ENCODE measurements at regions not wholly inside any gene's neighbourhood (a gene's known extent, or its start where the extent isn't known, plus 50 kb on each side); places are given as distances from the start of the nearest gene placed in this dataset.

GRCh38 chr1:30263405-30263804, 460.0 kb downstream of the MATN1 start:
- FAIRE-seq (no peak), DNase-seq (ENCODE audit: low read depth, low spot score) (no peak)
- TF ChIP-seq EZH2 (IDR thresholded peaks at IDR 0.05; ENCODE audit: low read length) = no peak
- no peak for TF ChIP-seq CTCF (optimal IDR thresholded peaks at IDR 0.05 in 1 of 3, IDR thresholded peaks at IDR 0.05 in 1 of 3, conservative IDR thresholded peaks at IDR 0.05 in 1 of 3; ENCODE audit: extremely low read depth in 1 of 3, insufficient read depth in 2 of 3, low read length in 3 of 3)
- Histone ChIP-seq H3K4me2 (ENCODE audit: control insufficient read depth, extremely low read depth, insufficient read depth, low read depth, low read length) (no peak overlapping the region), H3K36me3 (ENCODE audit: control insufficient read depth in 2 of 2, extremely low read depth in 1 of 2, insufficient read depth in 2 of 2, low read length in 2 of 2) (no peaks in the 10 kb centered on the region), H2AFZ (ENCODE audit: control insufficient read depth, low read length) (no peak overlapping the region), H3K9ac (ENCODE audit: control insufficient read depth, extremely low read depth, insufficient read depth, low read length) (no peak overlapping the region), H3K9me1 (ENCODE audit: control insufficient read depth, extremely low read depth, insufficient read depth, low read length) (no peaks in the 10 kb centered on the region), H3K4me3 (ENCODE audit: control insufficient read depth in 2 of 3, extremely low read depth in 1 of 3, insufficient read depth in 2 of 3, low read depth in 1 of 3, low read length in 3 of 3) (no peak overlapping the region), H3K9me3 (ENCODE audit: control insufficient read depth, low read depth, low read length) (no peaks in the 10 kb centered on the region), H3K27me3 (ENCODE audit: control insufficient read depth, extremely low read depth, insufficient read depth, low read length) (peaks cover 7% of the 10 kb centered on the region), H3K4me1 (ENCODE audit: control insufficient read depth, extremely low read depth, insufficient read depth, low read length) (no peaks in the 10 kb centered on the region), H4K20me1 (ENCODE audit: control insufficient read depth, extremely low read depth, insufficient read depth, low read length) (no peaks in the 10 kb centered on the region), H3K79me2 (ENCODE audit: control insufficient read depth, insufficient read depth, low read length) (no peaks in the 10 kb centered on the region), H3K27ac (ENCODE audit: control insufficient read depth, insufficient read depth, low read length) (no peak overlapping the region)
- dilution Hi-C loops (cut with MboI; ENCODE audit: extremely low pct_ligation_motif_present, low sequenced_read_pairs) = no loop called here

- no peak overlapping the region for H3K9ac ChIP-seq (ENCODE audit: control insufficient read depth, extremely low read depth, insufficient read depth, low read length)
- no peak overlapping the region for H2AFZ ChIP-seq (ENCODE audit: control insufficient read depth, low read length)
- no peaks in the 10 kb centered on the region for H3K79me2 ChIP-seq (ENCODE audit: control insufficient read depth, insufficient read depth, low read length)
- DNase-seq (ENCODE audit: low read depth, low spot score) (no peak), FAIRE-seq (no peak)
- H3K36me3 ChIP-seq (ENCODE audit: control insufficient read depth in 2 of 2, extremely low read depth in 1 of 2, insufficient read depth in 2 of 2, low read length in 2 of 2) = no peaks in the 10 kb centered on the region
- no peak overlapping the region for H3K4me2 ChIP-seq (ENCODE audit: control insufficient read depth, extremely low read depth, insufficient read depth, low read depth, low read length)
- no peak overlapping the region for H3K4me3 ChIP-seq (ENCODE audit: control insufficient read depth in 2 of 3, extremely low read depth in 1 of 3, insufficient read depth in 2 of 3, low read depth in 1 of 3, low read length in 3 of 3)
- H3K27ac ChIP-seq (ENCODE audit: control insufficient read depth, insufficient read depth, low read length) = no peak overlapping the region
- no peaks in the 10 kb centered on the region for H3K4me1 ChIP-seq (ENCODE audit: control insufficient read depth, extremely low read depth, insufficient read depth, low read length)
- H4K20me1 ChIP-seq (ENCODE audit: control insufficient read depth, extremely low read depth, insufficient read depth, low read length) = no peaks in the 10 kb centered on the region
- TF ChIP-seq EZH2 (IDR thresholded peaks at IDR 0.05; ENCODE audit: low read length) = no peak
- TF ChIP-seq CTCF (optimal IDR thresholded peaks at IDR 0.05 in 1 of 3, IDR thresholded peaks at IDR 0.05 in 1 of 3, conservative IDR thresholded peaks at IDR 0.05 in 1 of 3; ENCODE audit: extremely low read depth in 1 of 3, insufficient read depth in 2 of 3, low read length in 3 of 3) = no peak
- dilution Hi-C loops (cut with MboI; ENCODE audit: extremely low pct_ligation_motif_present, low sequenced_read_pairs) = no loop called here
- peaks cover 5% of the 10 kb centered on the region for H3K27me3 ChIP-seq (ENCODE audit: control insufficient read depth, extremely low read depth, insufficient read depth, low read length)
- no peaks in the 10 kb centered on the region for H3K9me3 ChIP-seq (ENCODE audit: control insufficient read depth, low read depth, low read length)
- H3K9me1 ChIP-seq (ENCODE audit: control insufficient read depth, extremely low read depth, insufficient read depth, low read length) = no peaks in the 10 kb centered on the region
These were observed 461.2 kb downstream of the MATN1 start for GRCh38 chr1:30262158-30262557.

Data from keratinocyte (primary cell).